Stimulated activated CD8-positive, alpha-beta memory T cell treated with anti-CD3 and anti-CD28 coated beads, Interleukin-4, amount 100 ng/mL, for 48 hours (primary cell): ENCODE measurements at regions not wholly inside any gene's neighbourhood (a gene's known extent, or its start where the extent isn't known, plus 50 kb on each side); places are given as distances from the start of the nearest gene placed in this dataset.
"Not testable (repeated sequence)": the region's sequence is repeated elsewhere in the genome, so short reads cannot be mapped to it uniquely, and the experiment has no call there.

Experiments used
- DNase-seq: peaks from one replicate; pipeline ENCODE4 v3.0.0-alpha.2; 2020

- DNase-seq = no peak
These were observed 273.8 kb downstream of the RPS6KC1 start for GRCh38 chr1:213324859-213325258.

GRCh38 chr1:213325482-213325881 is 274.4 kb downstream of the RPS6KC1 start:
- no peak for DNase-seq

GRCh38 chr1:213326281-213327016 is 275.4 kb downstream of the RPS6KC1 start:
- DNase-seq = no peak

- DNase-seq = no peak
These were observed 276.1 kb downstream of the RPS6KC1 start for GRCh38 chr1:213327017-213327667.

GRCh38 chr1:213329406-213330008 is 278.5 kb downstream of the RPS6KC1 start:
- no peak for DNase-seq

- no peak for DNase-seq
These were observed 279.2 kb downstream of the RPS6KC1 start for GRCh38 chr1:213330281-213330680.

GRCh38 chr1:213331631-213332175 is 280.7 kb downstream of the RPS6KC1 start:
- DNase-seq = no peak

- no peak for DNase-seq
These were observed 281.4 kb downstream of the RPS6KC1 start for GRCh38 chr1:213332491-213332890.

- DNase-seq = no peak
These were observed 282.1 kb downstream of the RPS6KC1 start for GRCh38 chr1:213333121-213333520.

GRCh38 chr1:213335084-213335483 is 284.0 kb downstream of the RPS6KC1 start:
- DNase-seq = no peak

GRCh38 chr1:213337025-213337678 is 286.1 kb downstream of the RPS6KC1 start:
- no peak for DNase-seq

- DNase-seq = no peak
These were observed 289.6 kb downstream of the RPS6KC1 start for GRCh38 chr1:213340593-213340992.

GRCh38 chr1:213345621-213346020 is 294.6 kb downstream of the RPS6KC1 start:
- DNase-seq = no peak

- no peak for DNase-seq
These were observed 306.4 kb downstream of the RPS6KC1 start for GRCh38 chr1:213357403-213357802.

GRCh38 chr1:213358368-213358767 is 307.3 kb downstream of the RPS6KC1 start:
- DNase-seq = not testable (repeated sequence)

- no peak for DNase-seq
These were observed 311.6 kb downstream of the RPS6KC1 start for GRCh38 chr1:213362598-213362997.

GRCh38 chr1:213366141-213366831 is 315.2 kb downstream of the RPS6KC1 start:
- DNase-seq = no peak

- no peak for DNase-seq
These were observed 318.4 kb downstream of the RPS6KC1 start for GRCh38 chr1:213369465-213369864.

GRCh38 chr1:213370523-213370922 is 319.5 kb downstream of the RPS6KC1 start:
- no peak for DNase-seq

- DNase-seq = no peak
These were observed 320.4 kb downstream of the RPS6KC1 start for GRCh38 chr1:213371525-213371846.

GRCh38 chr1:213371847-213372619 is 321.0 kb downstream of the RPS6KC1 start:
- no peak for DNase-seq

GRCh38 chr1:213374369-213374768 is 323.3 kb downstream of the RPS6KC1 start:
- DNase-seq = peak; percentile 83
